Lung (tissue), 11 donors: ENCODE measurements at regions not wholly inside any gene's neighbourhood (a gene's known extent, or its start where the extent isn't known, plus 50 kb on each side); places are given as distances from the start of the nearest gene placed in this dataset.
"Not testable (repeated sequence)": the region's sequence is repeated elsewhere in the genome, so short reads cannot be mapped to it uniquely, and the experiment has no call there.

Experiments
- ATAC-seq: fragments of 200-7000 bp; cut with Tn5 transposase; one replicate; pipeline ENCODE4 v1.9.1; 2020; ENCODE audit warnings: moderate number of reproducible peaks; ENCODE audit not compliant: insufficient read depth, low FRiP score
- DNase-seq, 3 donors: peaks; one replicate each; pipeline ENCODE4 v3.0.0-alpha.2; 2013 to 2017
- H3K27ac ChIP-seq, 2 donors: one replicate each; pipeline ENCODE4 v1.5.1; 2013; ENCODE audit warnings: mild to moderate bottlenecking in 2 of 2, moderate library complexity in 2 of 2, control low read depth in 1 of 2, inconsistent platforms in 1 of 2, low read depth in 1 of 2, low read length in 1 of 2
- H3K27me3 ChIP-seq, 3 donors: one replicate each; pipeline ENCODE4 v1.5.1; 2013; ENCODE audit warnings: low read length in 2 of 3; ENCODE audit not compliant: control insufficient read depth in 3 of 3, insufficient read depth in 3 of 3
- H3K36me3 ChIP-seq, 4 donors: one replicate each; pipeline ENCODE4 v1.5.1; 2013; ENCODE audit warnings: low read length in 4 of 4, mild to moderate bottlenecking in 1 of 4, moderate library complexity in 1 of 4; ENCODE audit not compliant: control insufficient read depth in 4 of 4, insufficient read depth in 4 of 4
- H3K4me1 ChIP-seq, 5 donors: one replicate each; pipeline ENCODE4 v1.5.1; 2013; ENCODE audit warnings: low read length in 5 of 5, mild to moderate bottlenecking in 2 of 5, moderate library complexity in 1 of 5; ENCODE audit not compliant: control insufficient read depth in 5 of 5, insufficient read depth in 5 of 5
- H3K4me3 ChIP-seq: one replicate; pipeline ENCODE4 v1.5.1; 2013; ENCODE audit warnings: mild to moderate bottlenecking, control low read depth, moderate library complexity
- H3K9ac ChIP-seq, 2 donors: one replicate each; pipeline ENCODE4 v1.5.1; 2013; ENCODE audit warnings: low read length in 2 of 2, control low read depth in 1 of 2; ENCODE audit not compliant: insufficient read depth in 1 of 2
- H3K9me3 ChIP-seq, 4 donors: one replicate each; pipeline ENCODE4 v1.5.1; 2013; ENCODE audit warnings: low read length in 3 of 4, mild to moderate bottlenecking in 1 of 4, moderate library complexity in 1 of 4; ENCODE audit not compliant: control insufficient read depth in 4 of 4, insufficient read depth in 3 of 4
- CTCF ChIP-seq: IDR thresholded peaks from 2 replicates; pipeline ENCODE4 v1.5.1; 2012; ENCODE audit warnings: mild to moderate bottlenecking; ENCODE audit errors: control extremely low read depth, extremely low read depth
- WGBS, 2 donors: extraction: QIAGEN DNeasy Blood & Tissue Kit; methylation state at CpG; one replicate each; pipeline ENCODE4 v1.1.7; 2013; 5-methylcytosine and 5-hydroxymethylcytosine counted together
- donor health status: control.
- donor health status: control.
- donor health status: Bipolar disorder and iron deficiency.
- donor health status: healthy.
- donor health status: DM: yes; HTN: yes; CAD: no.

DNA sequence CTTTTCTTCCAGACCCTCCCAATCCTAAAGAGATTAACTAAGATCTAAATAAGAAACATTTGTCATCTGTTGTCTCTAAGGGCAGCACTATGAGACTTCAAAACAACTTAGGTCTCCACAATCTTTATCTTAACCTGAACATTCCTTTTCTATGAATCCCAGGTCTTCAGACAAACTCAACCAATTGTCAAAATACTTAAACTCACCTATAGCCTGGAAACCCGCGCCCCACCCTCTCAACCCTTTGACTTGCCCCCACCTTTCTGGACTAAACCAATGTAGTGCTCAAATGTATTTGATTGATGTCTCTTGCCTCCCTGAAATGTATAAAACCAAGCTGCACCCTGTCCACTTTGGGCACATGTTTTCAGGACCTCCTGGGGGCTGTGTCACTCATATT is 76.5 kb upstream of the DMRT1 start:
- no peak overlapping the region for H3K27ac ChIP-seq
- no peak for TF ChIP-seq CTCF
- H3K4me3 ChIP-seq, result no peak overlapping the region
- WGBS, 2 donors, result 88 to 93% methylated on average over 2 of the region's 2 CpGs
- H3K36me3 ChIP-seq, result no peaks in the 10 kb centered on the region
- H3K9ac ChIP-seq, result no peak overlapping the region
- H3K4me1 ChIP-seq, result peaks cover 0 to 2% (median 0%) of the 10 kb centered on the region in 5 donors
- ATAC-seq (no peak), DNase-seq (no peak)
- peaks cover 0 to 2% (median 0%) of the 10 kb centered on the region in 4 donors for H3K9me3 ChIP-seq
- H3K27me3 ChIP-seq, result peaks cover 0 to 5% (median 0%) of the 10 kb centered on the region in 3 donors

GRCh38 chr9:767061-767561 is 74.4 kb upstream of the DMRT1 start:
- H3K9ac ChIP-seq, H3K4me3 ChIP-seq, H3K36me3 ChIP-seq, H3K4me1 ChIP-seq, DNase-seq, H3K27ac ChIP-seq, ATAC-seq, H3K27me3 ChIP-seq, H3K9me3 ChIP-seq: not testable (repeated sequence)
- WGBS, 2 donors, result 94 to 97% methylated on average over 9 of the region's 9 CpGs

GRCh38 chr9:776086-776485 is 65.4 kb upstream of the DMRT1 start:
- 46 to 47% methylated on average over 2 of the region's 2 CpGs for WGBS, 2 donors
- Histone ChIP-seq H3K27ac (no peak overlapping the region), H3K9me3 (peaks cover 0 to 8% (median 0%) of the 10 kb centered on the region in 4 donors), H3K4me1 (peaks cover 0 to 1% (median 0%) of the 10 kb centered on the region in 5 donors), H3K4me3 (no peak overlapping the region), H3K9ac (no peak overlapping the region), H3K36me3 (no peaks in the 10 kb centered on the region), H3K27me3 (no peaks in the 10 kb centered on the region)
- DNase-seq, result no peak
- no peak for ATAC-seq
- TF ChIP-seq CTCF, result no peak

GRCh38 chr9:777978-778377 is 63.5 kb upstream of the DMRT1 start:
- H3K27ac ChIP-seq, result no peak overlapping the region
- no peak overlapping the region for H3K9ac ChIP-seq
- H3K36me3 ChIP-seq, result no peaks in the 10 kb centered on the region
- peaks cover 0 to 1% (median 0%) of the 10 kb centered on the region in 5 donors for H3K4me1 ChIP-seq
- H3K9me3 ChIP-seq, result peaks cover 0 to 8% (median 0%) of the 10 kb centered on the region in 4 donors
- no peaks in the 10 kb centered on the region for H3K27me3 ChIP-seq
- no peak for TF ChIP-seq CTCF
- ATAC-seq, result no peak
- no peak overlapping the region for H3K4me3 ChIP-seq
- DNase-seq, result no peak
